Body of pancreas (tissue), 4 donors: ENCODE measurements at regions not wholly inside any gene's neighbourhood (a gene's known extent, or its start where the extent isn't known, plus 50 kb on each side); places are given as distances from the start of the nearest gene placed in this dataset.

Experiments used
- POLR2A ChIP-seq, 3 donors: fragments of 450-650 bp; IDR thresholded peaks; one replicate each; pipeline ENCODE4 v1.6.1; 2016; ENCODE audit warnings: antibody characterized with exemption in 3 of 3, mild to moderate bottlenecking in 2 of 3
- TF ChIP-seq, protein P1 (sequence below), 7 experiments: fragments of 450-650 bp in 4 of 7; fragments of 200-600 bp in 3 of 7; sonication (generic) in 3 of 7; IDR thresholded peaks; one replicate each; pipeline ENCODE4 v1.5.1; 2016 to 2019; ENCODE audit warnings: antibody characterized with exemption in 7 of 7

- TF ChIP-seq, protein P1, sequence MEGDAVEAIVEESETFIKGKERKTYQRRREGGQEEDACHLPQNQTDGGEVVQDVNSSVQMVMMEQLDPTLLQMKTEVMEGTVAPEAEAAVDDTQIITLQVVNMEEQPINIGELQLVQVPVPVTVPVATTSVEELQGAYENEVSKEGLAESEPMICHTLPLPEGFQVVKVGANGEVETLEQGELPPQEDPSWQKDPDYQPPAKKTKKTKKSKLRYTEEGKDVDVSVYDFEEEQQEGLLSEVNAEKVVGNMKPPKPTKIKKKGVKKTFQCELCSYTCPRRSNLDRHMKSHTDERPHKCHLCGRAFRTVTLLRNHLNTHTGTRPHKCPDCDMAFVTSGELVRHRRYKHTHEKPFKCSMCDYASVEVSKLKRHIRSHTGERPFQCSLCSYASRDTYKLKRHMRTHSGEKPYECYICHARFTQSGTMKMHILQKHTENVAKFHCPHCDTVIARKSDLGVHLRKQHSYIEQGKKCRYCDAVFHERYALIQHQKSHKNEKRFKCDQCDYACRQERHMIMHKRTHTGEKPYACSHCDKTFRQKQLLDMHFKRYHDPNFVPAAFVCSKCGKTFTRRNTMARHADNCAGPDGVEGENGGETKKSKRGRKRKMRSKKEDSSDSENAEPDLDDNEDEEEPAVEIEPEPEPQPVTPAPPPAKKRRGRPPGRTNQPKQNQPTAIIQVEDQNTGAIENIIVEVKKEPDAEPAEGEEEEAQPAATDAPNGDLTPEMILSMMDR (IDR thresholded peaks at IDR 0.05), result no peak
- no peak for TF ChIP-seq POLR2A (IDR thresholded peaks at IDR 0.05)
Measured at GRCh38 chr3:64806668-64807605, 119.1 kb upstream of the ADAMTS9 start.
